ENCODE measurements at regions not wholly inside any gene's neighbourhood (a gene's known extent, or its start where the extent isn't known, plus 50 kb on each side); places are given as distances from the start of the nearest gene placed in this dataset.
A peak's percentile ranks its signal among the peaks of the same experiment; 100 is the strongest.
"Not testable (repeated sequence)": the region's sequence is repeated elsewhere in the genome, so short reads cannot be mapped to it uniquely, and the experiment has no call there.

- no peak for DNase-seq
Measured at GRCh38 chr13:65217471-65217995, 2012.6 kb downstream of the PCDH9 start.

- DNase-seq = not testable (repeated sequence)
Measured at GRCh38 chr13:65202845-65203244, 2027.3 kb downstream of the PCDH9 start.

GRCh38 chr13:65188721-65189120 is 2041.4 kb downstream of the PCDH9 start:
- no peak for DNase-seq

GRCh38 chr13:65168026-65168425 is 2062.1 kb downstream of the PCDH9 start:
- no peak for DNase-seq

GRCh38 chr13:65166675-65167074 is 2063.5 kb downstream of the PCDH9 start:
- DNase-seq = no peak

- DNase-seq = no peak
Measured at GRCh38 chr13:65159803-65160202, 2070.3 kb downstream of the PCDH9 start.

- DNase-seq = no peak
Measured at GRCh38 chr13:65155861-65156260, 2074.3 kb downstream of the PCDH9 start.

- DNase-seq = no peak
Measured at GRCh38 chr13:65154661-65155447, 2075.3 kb downstream of the PCDH9 start.

GRCh38 chr13:65149687-65150086 is 2080.4 kb downstream of the PCDH9 start:
- no peak for DNase-seq

- DNase-seq = no peak
Measured at GRCh38 chr13:65143920-65144319, 2086.2 kb downstream of the PCDH9 start.

- DNase-seq = no peak
Measured at GRCh38 chr13:65133094-65133493, 2097.0 kb downstream of the PCDH9 start.

GRCh38 chr13:65125236-65125635 is 2104.9 kb downstream of the PCDH9 start:
- DNase-seq = no peak

- peak in 1 of 56 donors; percentile 0 for DNase-seq
Measured at GRCh38 chr13:65112531-65112941, 2117.6 kb downstream of the PCDH9 start.

- no peak for DNase-seq
Measured at GRCh38 chr13:65112123-65112522, 2118.0 kb downstream of the PCDH9 start.

- no peak for DNase-seq
Measured at GRCh38 chr13:65111223-65111622, 2118.9 kb downstream of the PCDH9 start.

GRCh38 chr13:65104436-65104835 is 2125.7 kb downstream of the PCDH9 start:
- not testable (repeated sequence) for DNase-seq

- no peak for DNase-seq
Measured at GRCh38 chr13:65103351-65103750, 2126.8 kb downstream of the PCDH9 start.

GRCh38 chr13:65095161-65096082 is 2134.7 kb downstream of the PCDH9 start:
- no peak for DNase-seq

GRCh38 chr13:65093357-65093756 is 2136.8 kb downstream of the PCDH9 start:
- DNase-seq = no peak

- DNase-seq = no peak
Measured at GRCh38 chr13:65091031-65091430, 2139.1 kb downstream of the PCDH9 start.

- no peak for DNase-seq
Measured at GRCh38 chr13:65090186-65090585, 2139.9 kb downstream of the PCDH9 start.

- DNase-seq = no peak
Measured at GRCh38 chr13:65088906-65089305, 2141.2 kb downstream of the PCDH9 start.

Data from nucleus accumbens (tissue), 56 donors.